Stimulated activated CD4-positive, alpha-beta T cell treated with anti-CD3 and anti-CD28 coated beads, Interleukin-2, amount 100 ng/mL, for 24 hours (primary cell): ENCODE measurements at regions not wholly inside any gene's neighbourhood (a gene's known extent, or its start where the extent isn't known, plus 50 kb on each side); places are given as distances from the start of the nearest gene placed in this dataset.
"Not testable (repeated sequence)": the region's sequence is repeated elsewhere in the genome, so short reads cannot be mapped to it uniquely, and the experiment has no call there.

Experiments
- DNase-seq, 2 donors: peaks; one replicate each; pipeline ENCODE4 v3.0.0-alpha.2; 2020

DNA sequence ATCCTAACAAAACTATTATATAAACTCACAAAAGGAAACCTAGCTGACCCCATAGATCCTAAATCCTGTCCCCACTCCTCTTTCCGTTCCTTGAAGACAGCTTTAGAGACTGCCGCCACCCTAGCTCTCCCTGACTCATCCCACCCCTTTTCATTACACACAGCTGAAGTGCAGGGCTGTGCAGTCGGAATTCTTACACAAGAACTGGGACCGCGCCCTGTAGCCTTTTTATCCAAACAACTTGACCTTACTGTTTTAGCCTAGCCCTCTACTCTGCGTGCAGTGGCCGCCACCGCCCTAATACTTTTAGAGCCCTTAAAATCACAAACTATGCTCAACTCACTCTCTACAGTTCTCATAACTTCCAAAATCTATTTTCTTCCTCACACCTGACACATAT lies 264.0 kb downstream of the SMARCA2 start:
- not testable (repeated sequence) for DNase-seq

DNA sequence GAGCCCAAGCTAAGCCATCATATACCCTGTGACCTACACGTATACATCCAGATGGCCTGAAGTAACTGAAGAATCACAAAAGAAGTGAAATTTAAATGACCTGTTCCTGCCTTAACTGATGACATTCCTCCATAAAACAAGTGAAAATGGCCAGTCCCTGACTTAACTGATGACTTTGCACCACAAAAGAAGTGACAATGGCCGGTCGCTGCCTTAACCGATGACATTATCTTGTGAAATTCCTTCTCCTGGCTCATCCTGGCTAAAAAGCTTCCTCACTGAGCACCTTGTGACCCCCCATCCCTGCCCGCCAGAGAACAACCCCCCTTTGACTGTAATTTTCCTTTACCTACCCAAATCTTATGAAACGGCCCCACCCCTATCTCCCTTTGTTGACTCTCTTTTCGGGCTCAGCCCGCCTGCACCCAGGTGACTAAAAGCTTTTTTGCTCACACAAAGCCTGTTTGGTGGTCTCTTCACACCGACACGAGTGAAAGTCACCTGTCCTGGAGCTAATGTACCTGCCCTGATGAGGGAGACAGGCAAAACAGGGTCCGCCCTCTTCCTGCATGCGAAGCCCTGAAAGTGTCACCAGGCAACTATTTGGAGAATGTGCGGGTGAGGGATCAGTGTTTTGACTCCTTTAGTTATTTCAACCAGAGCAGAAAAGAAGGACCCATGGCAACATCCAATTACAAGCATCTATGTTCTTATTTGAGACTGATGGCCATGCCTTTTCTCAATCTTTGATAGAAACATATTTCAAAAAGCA lies 266.1 kb downstream of the SMARCA2 start:
- DNase-seq, result no peak

DNA sequence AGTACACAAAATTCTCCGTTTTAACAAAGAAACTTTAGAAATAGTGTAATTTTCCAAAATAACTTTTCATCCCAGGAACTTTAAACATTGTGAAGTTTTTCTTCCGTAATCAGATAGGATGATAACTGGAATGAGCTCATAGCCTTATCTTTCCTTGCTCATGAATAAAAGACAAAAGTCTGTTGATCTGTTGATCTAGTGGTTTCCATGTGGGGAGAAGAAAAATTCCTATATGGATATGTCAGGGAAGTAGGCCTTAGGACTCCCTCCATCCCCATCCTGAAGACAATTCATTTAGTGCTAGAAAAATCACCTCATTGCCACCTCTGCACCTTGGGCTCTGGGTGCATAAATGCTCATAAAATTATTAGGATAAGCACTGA lies 266.6 kb downstream of the SMARCA2 start:
- DNase-seq, result no peak

DNA sequence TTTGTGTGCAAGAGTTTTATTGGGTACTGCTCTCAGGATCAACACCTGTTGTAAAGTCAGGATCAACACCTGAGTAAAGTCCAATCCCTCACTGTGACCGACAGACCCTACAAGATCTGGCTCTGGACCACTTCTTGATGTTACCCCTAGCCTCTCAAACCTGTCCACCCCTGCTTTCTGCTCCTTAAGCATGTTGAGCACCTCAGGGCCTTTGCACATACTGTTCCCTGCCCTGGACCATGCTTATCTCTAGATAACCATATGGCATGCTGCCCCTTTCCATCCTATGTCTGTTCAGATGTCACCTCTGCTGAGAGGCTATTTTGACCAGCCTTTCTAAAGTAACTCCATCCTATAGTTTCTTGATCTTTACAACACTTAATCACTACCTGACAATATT lies 269.6 kb downstream of the SMARCA2 start:
- no peak for DNase-seq

DNA sequence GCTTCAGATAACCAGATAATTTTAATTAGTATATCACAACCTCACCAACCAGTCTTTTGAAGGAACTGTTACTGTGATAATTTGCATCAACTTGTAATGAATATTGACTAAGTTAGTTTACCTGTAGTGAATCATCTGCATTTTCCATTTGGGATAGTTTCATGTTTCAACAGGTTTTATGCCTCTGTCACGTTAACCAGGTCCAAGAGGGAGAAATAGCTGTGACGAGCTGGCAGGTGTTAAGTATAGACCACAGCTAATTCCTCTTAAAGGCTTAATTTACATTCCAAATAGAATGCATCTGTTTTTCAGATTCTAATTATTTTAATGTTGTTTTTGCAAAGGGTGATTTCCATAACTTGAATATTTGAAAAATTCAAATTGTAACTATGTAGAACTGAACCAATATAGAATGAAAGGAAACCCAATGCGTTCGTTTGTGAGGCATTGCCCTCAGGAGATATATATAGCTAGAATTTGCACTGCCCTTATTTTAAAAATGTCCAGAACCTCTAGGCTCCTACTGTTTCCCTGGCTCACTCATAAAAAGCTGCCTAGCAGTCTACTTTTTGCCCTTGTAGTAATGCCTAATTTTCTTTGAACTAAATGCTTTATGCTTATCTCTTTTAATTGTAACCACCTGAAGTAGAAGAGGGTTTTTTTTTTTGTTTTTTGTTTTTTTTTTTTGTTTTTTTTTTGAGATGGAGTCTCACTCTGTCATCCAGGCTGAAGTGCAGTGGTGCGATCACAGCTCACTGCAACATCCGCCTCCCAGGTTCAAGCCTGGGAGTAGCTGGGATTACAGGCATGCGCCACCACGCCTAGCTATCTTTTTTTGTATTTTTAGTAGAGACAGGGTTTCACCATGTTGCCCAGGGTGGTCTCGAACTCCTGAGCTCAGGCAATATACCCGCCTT lies 270.5 kb downstream of the SMARCA2 start:
- no peak for DNase-seq

DNA sequence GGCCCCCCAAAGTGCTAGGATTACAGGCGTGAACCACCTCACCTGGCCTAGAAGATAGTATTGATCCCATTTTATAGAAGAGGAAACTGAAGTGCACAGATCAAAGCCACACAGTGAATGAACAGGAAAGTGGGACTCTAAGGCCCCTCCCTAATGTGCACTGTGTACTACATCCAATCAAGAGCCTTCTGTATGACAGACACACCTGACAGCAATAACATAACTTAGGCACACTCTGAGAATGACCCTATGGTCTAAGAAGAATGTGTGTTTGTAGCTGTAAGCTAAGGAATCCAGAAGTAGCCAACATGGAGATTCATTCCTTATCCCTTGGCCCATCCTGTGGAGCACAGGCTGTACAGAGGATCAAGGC lies 271.2 kb downstream of the SMARCA2 start:
- DNase-seq, result no peak

DNA sequence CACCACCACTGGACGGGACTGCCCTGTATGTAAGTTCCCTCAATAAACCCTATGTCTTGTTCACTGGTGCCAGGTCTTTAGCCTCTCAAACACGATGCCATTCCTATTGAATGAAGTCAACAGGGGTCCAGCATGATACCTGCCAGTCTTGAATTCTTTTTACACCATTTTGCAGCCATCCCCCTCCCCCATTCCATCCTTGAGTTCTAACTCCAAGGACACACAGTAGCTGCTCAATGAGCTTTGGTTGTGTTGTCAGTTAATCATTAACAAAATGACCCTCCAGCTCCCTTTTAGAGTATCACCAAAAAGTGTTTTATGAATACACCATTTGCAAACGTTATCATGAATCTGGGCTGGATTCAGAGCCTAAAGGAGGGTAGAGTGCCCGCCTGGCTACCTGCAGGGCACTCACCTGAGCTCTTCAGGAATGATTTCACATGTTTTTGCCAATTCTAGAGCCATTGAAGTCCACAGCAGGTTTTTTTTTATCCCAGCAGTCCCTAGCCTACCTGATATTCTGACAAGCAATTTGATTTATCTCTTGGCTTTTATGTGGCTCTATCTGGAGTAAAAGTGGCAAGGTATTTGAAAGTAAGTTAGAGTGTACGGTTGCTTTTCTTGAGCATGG lies 271.8 kb downstream of the SMARCA2 start:
- DNase-seq, result no peak

DNA sequence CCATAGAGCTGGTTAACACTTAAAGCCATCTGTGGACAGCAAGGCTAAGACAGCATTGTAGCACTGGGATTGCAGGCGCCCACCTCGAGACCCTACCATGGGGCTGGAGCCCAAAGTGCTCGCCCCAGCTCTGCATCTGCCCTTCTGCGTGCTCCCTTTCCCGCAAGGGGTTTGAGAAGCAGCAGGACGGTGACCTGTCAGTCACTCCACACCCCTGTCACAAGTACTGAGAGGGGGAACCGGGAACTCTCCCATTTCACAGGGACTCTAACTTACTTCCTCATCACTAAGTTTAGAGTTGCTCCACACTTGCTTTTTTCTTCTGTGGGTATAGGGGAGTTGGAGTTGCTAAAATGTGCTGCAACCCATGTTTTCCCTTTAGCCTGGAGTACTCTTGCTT lies 273.2 kb downstream of the SMARCA2 start:
- no peak for DNase-seq

DNA sequence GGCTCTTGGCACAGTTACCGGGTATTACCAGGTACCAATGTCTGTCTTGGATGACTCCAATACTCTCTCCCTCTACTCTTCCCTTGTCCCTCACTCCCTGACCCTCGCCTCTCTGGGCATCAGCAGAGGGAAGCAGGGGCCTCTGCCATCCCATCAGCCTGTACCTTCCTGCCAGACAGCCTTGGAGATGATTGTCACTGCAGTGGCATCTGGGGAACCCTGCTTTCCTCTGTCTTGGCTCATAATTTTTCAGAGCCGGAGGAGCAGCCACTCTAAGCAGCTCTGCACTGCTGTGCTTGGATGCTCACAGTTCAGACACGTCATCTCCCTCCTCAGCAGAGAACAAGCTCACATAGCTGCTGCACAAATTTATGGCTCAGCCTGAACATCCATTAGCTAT lies 274.1 kb downstream of the SMARCA2 start:
- DNase-seq, result no peak

DNA sequence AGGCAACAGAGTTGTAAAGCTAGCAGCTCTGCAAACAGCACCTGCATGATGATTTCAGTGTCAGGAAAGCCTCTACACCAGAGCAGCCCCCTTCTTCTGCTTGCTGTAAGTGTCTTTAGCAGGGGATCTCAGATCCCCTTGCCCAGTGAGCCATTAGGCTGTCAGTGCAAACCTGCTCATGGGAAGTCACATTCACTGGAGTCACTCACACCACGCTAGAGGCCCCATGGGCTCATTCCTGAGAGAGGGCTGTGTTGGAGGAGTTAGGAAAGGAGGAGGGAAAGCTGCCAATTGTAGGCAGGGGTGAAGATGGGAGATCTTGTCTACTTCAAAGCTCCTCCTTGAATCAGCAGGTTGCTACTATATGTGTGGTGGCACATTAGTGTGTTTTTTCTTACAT lies 275.2 kb downstream of the SMARCA2 start:
- DNase-seq, result no peak

DNA sequence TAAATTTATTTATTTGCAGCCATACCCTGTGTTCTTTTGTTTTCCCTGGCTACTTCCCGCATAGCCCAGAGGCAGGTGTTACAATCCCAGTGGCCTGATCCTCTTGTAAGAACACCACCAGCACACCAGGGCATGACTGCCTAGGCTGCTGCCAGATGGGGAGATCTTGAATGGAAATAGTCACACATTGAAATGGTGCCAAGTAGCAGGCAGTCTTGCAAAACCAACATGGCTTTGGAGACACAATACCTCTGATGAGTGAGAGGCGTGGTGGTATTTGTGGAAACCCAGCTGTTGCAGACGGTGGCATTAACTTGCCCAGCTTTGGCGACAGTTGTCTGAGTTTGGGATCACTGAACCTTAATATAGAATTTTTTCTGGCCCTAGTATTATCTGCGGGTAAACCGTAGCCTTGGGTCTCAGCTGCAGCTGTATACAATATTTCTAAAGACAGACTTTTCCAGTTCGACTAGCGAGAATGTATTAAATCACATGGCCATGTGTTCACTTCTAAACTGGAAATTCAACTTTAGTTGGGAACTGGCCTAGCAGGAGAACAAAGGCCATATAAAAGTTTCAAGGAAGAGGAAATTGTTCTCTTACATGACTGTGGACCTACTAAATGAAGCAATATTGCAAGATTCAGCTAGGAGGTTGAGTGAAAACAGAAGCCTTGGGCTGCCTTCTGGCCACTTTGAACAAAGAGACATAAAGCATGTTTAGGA lies 277.0 kb downstream of the SMARCA2 start:
- DNase-seq, result no peak

DNA sequence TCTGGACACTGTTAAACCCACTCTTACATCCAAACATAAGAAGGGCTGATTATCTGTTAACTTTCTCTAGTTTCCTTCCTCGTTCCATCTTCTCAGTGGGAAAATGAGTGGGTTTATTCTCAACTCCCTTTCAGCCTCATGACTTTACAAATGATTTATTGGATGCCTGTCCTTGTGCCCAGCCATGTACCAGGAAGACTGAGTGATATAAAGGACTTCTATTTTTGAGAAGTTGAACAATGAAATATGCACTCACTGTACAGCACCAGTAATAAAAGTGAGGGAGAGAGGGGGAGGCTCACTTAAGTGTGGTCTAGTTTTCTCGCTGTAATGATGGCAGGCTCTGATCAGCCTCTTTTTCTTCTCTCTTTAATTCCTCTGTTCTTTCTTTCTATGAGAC lies 277.6 kb downstream of the SMARCA2 start:
- no peak for DNase-seq

DNA sequence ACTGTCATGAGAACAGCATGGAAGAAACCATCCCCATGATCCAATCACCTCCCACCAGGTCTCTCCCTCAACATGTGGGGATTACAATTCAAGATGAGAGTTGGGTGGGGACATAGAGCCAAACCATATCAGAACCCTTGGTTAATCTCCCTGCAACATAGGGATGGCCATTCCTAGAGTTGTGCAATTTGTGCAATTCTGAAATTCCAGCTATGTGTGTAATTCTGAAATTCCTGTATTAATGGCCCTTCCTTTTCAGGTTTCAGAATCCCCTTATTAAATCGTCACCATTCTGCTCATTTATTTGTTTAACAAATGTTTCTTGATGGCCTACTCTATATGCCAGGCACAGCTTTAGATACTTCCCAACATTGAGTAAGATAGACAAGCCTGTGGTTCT lies 282.6 kb downstream of the SMARCA2 start:
- DNase-seq, result no peak

DNA sequence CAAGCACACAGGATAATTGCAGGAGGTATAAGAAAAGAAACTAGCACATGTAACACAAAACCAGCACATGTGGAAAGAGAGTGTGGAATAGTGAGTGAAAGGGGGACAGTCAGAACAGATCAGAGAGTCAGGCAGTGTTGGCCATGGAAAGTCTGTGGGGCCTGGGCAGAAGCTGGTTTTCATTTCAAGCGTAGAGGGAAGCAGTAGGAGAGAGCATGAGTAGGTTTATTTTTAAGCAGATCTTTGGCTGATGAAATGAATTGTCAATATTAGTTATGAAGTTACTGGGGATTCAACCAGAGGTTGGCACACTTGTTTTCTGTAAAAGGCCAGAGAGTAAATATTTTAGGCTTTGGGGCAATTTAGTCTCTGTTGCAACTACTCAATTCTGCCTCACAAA lies 283.1 kb downstream of the SMARCA2 start:
- DNase-seq, result no peak

DNA sequence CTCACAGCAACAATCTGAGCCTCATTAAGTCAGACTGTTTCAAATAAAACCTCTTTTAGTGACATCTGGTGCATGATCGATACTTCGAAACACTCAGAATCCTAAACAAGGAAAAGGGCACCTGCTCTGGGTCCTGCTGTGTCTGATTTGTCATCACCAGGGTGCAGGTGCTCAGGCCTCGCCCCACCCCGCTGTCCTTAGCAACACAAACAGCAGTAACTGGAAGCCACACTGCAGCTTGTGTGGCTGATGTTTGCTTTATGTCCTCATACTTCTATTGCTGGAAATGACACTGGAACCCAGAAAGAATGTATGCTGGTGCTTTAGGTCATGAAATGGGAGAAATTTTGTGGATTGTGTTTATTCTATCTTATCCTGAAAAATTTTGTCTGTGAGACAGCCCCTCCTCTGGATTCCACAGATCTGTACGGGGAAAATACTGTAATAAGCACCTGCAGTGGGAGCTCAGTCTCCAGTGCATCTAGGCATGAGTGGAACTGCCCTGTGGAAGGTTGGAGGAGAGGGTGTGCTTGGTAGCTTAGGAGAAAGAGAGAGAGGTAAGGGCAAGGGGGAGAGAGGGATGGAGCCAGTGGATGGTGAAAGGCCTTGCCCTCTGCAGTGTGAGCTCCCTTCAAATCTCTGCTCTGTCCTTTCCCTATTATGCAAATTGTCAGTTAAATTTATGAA lies 284.2 kb downstream of the SMARCA2 start:
- DNase-seq, result no peak

DNA sequence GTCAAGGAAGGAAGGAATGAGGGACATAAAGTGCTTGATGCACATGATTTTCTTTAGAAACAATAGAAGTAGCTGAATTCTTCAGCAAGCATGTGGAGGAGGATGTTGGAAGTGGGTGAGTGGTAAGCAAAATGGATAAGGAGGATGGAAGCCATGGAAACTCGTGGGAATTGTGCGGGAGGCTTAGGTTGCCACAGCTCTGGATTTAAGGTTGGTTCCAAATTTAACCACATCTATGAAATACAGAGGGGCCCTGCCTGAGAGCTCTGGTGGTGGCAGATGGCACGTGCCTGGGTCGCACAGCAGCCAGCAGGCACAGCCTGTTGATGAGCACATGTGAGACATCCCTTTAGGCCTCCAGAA lies 284.7 kb downstream of the SMARCA2 start:
- DNase-seq, result no peak

DNA sequence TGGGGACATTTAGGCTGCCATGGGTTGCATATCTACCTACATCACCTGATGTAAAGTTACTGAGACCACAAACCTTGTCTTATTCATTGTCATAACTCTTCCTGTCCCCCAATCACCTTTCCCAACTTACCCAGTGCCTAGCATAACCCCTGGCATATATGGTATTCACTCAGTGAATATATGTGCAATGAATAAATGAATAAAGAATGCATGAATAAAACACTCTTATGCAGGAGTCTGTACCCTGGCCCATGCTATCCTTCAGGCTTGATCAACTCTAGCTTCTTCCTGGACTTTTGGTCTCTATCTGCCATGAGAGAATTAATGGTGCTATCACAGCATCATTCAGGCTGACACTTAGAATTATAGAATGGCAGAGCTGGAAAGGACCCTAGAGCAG lies 285.2 kb downstream of the SMARCA2 start:
- no peak for DNase-seq

DNA sequence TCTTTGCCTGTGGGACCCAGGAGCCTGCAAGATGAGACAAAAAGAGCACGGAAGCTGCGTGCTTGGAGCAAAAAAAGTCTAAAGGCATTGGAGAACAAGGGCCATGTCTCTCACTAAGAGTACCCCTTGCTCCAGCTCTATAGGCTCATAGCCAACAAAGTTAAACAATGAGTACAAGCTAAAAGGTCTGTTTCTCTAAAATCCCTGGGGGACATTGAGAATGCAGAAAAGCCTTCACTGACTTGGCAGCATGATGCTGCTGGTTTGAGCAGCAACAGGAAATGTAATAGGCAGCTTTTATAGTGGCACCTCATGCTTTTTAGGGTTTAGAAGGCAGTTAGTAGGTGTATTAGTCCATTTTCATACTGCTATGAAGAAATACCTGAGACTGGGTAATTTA lies 287.5 kb downstream of the SMARCA2 start:
- DNase-seq, result no peak

DNA sequence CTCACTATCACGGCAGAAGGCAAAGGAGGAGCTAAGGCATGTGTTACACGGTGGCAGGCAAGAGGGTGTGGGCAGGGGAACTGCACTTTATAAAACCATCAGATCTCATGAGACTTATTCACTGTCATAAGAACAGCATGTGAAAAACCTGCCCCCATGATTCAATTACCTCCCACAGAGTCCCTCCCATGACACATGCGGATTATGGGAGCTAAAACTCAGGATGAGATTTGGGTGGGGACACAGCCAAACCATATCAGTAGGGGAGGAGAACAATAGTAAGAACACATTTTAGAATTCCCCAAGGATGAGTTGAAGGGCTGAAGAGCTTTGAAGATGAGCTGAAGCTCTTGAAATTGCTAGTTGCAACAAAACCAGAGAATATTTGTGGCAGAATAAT lies 287.9 kb downstream of the SMARCA2 start:
- DNase-seq, result no peak

DNA sequence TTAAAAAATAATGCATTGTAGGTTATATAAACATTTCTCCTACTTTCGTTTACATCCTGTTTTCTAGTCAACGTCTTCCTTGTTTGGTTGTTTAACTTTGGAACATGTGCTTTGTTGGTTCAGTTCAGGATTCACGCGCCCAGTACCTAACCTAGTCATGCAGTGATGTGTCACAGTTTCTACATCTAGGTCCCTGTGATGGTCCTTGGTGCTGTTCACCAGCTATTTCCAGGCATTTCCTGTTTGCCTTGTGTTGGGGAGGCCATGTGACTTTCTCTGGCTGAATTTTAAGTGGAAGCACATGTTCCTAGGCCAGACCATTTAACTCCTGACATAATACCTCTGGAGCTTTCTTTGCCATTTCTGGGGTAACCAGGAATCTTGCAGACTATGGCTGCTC lies 292.3 kb downstream of the SMARCA2 start:
- DNase-seq, result no peak

DNA sequence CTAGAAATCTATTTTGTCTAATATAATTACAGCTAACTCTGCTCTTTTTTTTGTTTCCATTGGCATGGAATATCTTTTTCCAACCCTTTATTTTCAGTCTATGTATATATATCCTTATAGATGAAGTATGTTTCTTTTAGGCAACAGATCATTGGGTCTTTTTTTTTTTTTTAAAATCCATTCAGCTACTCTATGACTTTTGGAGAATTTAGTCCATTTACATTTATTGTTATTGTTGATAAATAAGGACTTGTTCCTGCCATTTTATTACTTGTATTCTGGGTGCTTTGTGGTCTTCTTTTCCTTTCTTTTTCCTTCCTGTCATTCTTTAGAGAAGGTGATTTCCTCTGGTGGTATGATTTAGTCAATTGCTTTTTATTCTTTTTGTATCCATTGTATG lies 296.8 kb downstream of the SMARCA2 start:
- no peak for DNase-seq

DNA sequence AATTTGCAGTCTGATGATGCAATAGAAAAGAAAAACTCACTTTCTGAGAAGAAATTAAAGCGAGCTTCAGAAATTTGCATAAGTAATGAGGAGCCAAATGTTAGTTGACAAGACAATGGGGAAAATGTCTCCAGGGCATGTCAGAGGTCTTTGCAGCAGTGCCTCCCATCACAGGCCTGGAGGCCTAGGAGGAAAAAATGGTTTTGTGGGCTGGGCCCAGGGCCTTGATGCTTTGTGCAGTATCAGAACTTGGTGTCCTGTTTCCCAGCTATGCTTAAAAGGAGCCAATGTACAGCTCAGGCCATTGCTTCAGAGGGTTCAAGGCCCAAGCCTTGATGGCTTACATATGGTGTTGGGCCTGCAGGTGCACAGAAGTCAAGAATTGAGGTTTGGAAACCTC lies 298.4 kb downstream of the SMARCA2 start:
- DNase-seq, result no peak

DNA sequence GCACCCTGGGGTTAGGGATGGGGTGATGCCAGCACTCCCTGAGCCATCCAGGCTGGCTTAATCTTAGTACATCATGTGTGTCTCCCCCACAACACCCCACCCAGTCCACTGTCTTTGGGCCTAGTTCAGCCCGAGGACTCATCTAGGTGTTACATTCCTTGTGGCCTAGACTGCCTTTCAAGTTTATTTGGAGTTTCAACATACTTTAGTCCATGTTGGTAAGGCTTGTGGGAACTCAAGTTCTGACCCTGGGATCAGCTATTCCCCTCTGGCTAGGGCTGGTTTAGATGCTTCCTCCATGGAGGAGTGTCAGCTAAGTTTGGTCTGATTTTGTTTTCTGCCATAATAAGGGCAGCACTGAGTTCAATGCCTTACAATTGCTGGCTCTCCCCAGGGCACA lies 302.4 kb downstream of the SMARCA2 start:
- no peak for DNase-seq
